ENCODE measurements at regions not wholly inside any gene's neighbourhood (a gene's known extent, or its start where the extent isn't known, plus 50 kb on each side); places are given as distances from the start of the nearest gene placed in this dataset.

DNA sequence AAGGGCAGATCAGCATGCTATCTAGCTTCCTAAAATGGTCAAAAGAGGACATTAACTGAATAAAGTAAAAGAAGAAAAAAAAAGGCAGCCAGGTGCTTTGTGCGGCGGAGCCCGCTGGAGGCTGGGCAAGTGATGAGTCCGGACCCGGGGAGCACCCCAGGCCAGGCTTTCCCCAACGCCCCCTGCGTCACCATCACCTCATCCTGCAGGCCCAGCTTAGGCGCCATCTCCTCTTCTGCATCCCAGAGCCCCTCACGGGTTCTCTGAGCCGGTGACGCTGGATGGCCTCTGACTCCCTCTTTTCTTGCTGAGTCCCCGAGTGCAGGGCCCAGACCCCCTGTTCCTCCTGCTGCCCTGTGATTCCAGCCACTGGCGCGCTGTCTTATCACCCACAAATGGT lies 250.1 kb downstream of the TBXT start:
- TF ChIP-seq EZH2 (IDR thresholded peaks at IDR 0.05) (no peak), EZH2phosphoT487 (IDR thresholded peaks at IDR 0.05) (no peak)
- TF ChIP-seq, protein P1, sequence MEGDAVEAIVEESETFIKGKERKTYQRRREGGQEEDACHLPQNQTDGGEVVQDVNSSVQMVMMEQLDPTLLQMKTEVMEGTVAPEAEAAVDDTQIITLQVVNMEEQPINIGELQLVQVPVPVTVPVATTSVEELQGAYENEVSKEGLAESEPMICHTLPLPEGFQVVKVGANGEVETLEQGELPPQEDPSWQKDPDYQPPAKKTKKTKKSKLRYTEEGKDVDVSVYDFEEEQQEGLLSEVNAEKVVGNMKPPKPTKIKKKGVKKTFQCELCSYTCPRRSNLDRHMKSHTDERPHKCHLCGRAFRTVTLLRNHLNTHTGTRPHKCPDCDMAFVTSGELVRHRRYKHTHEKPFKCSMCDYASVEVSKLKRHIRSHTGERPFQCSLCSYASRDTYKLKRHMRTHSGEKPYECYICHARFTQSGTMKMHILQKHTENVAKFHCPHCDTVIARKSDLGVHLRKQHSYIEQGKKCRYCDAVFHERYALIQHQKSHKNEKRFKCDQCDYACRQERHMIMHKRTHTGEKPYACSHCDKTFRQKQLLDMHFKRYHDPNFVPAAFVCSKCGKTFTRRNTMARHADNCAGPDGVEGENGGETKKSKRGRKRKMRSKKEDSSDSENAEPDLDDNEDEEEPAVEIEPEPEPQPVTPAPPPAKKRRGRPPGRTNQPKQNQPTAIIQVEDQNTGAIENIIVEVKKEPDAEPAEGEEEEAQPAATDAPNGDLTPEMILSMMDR (IDR thresholded peaks at IDR 0.05), result no peak
